ENCODE measurements at regions not wholly inside any gene's neighbourhood (a gene's known extent, or its start where the extent isn't known, plus 50 kb on each side); places are given as distances from the start of the nearest gene placed in this dataset.

DNA sequence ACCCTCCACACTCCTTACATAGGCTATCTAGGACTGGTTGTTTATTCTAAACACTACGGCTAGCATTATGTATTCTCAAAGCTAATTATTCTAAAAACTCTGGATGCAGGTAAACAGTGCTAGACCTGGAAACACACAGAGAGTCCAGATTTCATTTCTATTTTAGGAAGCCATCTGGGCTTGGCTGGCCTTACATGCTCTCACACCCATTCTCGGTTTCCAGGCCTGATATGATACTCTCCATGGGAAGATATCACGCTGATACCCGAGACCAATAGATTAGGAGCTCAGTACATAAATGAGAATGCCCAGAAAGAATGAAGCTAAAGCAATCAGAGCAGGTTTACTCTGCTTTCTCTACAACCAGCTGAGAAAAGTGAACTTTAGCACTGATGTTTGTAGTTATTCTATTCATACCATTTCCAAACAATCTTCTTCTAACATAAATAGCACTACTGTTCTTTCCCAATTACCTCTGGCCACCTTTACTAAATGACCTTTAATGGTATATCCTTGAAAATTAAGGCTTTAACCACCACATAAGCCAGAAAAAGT, 973.3 kb downstream of the PCDH18 start:
- DNase-seq (ENCODE audit: low spot score) (no peak), ATAC-seq (no peak)
- intact Hi-C loops (cut with DNase I) = no loop called here

- intact Hi-C loops (cut with DNase I) = no loop called here
- no peak for ATAC-seq
- no peak for DNase-seq (ENCODE audit: low spot score)
Measured at GRCh38 chr4:136557396-136557795, 974.9 kb downstream of the PCDH18 start.

- intact Hi-C loops (cut with DNase I) = no loop called here
- ATAC-seq = no peak
- no peak for DNase-seq (ENCODE audit: low spot score)
Measured at GRCh38 chr4:136554033-136554432, 978.3 kb downstream of the PCDH18 start.

GRCh38 chr4:136551753-136552152, 980.5 kb downstream of the PCDH18 start:
- intact Hi-C loops (cut with DNase I) = no loop called here
- DNase-seq (ENCODE audit: low spot score) = no peak
- ATAC-seq = no peak

GRCh38 chr4:136540747-136541146, 991.5 kb downstream of the PCDH18 start:
- DNase-seq (ENCODE audit: low spot score) = no peak
- no peak for ATAC-seq
- intact Hi-C loops (cut with DNase I) = no loop called here

- intact Hi-C loops (cut with DNase I) = no loop called here
- DNase-seq (ENCODE audit: low spot score) = no peak
- no peak for ATAC-seq
Measured at GRCh38 chr4:136528131-136528530, 1004.2 kb downstream of the PCDH18 start.

GRCh38 chr4:136526517-136526916, 1005.8 kb downstream of the PCDH18 start:
- intact Hi-C loops (cut with DNase I) = no loop called here
- DNase-seq (ENCODE audit: low spot score) (no peak), ATAC-seq (no peak)

DNA sequence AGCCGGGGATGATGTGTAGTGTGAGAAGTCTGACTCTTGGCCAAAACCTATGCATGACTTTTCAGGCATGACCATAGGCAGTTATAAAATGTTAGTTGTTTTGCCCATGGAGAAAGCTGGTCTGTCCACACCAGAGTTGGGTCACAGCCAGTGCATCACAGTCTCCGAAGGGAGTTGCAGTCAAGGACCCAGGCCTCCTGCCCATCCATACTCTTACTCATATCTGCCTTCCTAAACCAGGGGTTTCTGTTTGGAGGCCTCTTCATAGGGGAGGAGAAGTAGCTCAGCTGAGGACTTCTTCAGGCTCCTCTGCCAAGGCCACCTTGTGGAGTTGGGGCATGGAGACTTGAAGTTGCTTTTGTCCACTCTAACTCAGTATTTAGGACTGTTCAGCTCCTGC, 1008.3 kb downstream of the PCDH18 start:
- ATAC-seq = peak; percentile 49
- DNase-seq (ENCODE audit: low spot score) = no peak

GRCh38 chr4:136516371-136516770, 1015.9 kb downstream of the PCDH18 start:
- ATAC-seq = no peak
- intact Hi-C loops (cut with DNase I) = no loop called here
- no peak for DNase-seq (ENCODE audit: low spot score)

More for the DNA sequence above, 1008.3 kb downstream of the PCDH18 start:
- intact Hi-C loops (cut with DNase I) = no loop called here

- intact Hi-C loops (cut with DNase I) = no loop called here
- ATAC-seq (no peak), DNase-seq (ENCODE audit: low spot score) (no peak)
Measured at GRCh38 chr4:136505020-136505419, 1027.3 kb downstream of the PCDH18 start.

DNA sequence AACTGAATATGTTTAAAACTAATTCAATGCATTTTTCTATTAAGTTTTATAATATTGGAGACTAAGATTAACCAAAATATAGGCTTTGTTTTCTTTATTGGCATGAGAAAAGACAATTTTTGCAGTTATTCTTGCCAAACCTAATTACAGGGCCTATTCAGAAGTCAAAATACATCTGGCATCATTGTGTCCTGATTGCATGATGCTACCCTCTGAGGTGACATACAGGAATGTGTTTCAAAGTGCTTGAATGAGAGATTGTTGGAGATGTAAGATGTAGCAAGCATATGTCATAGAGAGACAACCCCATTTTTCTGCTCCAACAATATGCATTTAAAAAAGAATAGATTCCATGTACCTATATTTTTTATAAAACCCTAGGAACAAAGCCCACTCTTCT, 1036.4 kb downstream of the PCDH18 start:
- no peak for DNase-seq (ENCODE audit: low spot score)
- intact Hi-C loops (cut with DNase I) = no loop called here
- ATAC-seq = no peak

DNA sequence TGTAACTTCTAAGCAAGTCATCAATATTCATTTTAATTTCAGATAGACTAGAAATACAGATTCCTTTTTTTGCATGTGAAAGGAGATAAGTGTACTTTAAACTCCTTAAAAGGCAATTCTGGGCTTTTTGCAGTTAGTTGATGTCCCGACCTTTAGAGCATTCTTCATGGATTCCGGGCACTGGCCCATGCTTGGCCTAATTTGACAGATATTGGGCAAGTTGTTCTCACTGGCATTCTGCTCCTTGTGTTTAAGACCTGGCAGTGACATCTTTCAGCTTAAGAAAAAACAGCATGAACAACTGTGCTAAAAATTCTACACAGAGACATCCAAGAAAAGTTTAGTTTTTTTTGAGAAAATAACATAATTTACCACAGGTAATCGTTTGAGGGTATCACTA, 1037.2 kb downstream of the PCDH18 start:
- ATAC-seq (no peak), DNase-seq (ENCODE audit: low spot score) (no peak)
- intact Hi-C loops (cut with DNase I) = no loop called here

DNA sequence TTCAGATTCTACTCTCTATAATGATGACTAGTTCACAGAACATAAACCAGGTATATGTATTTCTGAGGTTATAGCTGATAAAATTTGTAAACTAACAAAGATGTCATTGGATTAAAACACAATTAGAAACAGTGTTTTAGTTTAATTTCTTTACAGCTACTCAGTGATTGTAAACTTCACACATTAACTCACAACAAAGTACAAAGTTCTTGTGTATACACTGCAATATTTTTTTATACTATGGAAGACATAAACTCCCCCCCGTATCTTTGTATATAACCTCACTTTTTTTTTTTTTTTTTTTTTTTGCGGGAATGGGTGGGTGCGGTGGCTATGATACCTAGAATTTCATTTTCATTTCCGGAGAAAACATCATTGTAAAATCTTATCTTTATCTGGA, 1043.2 kb downstream of the PCDH18 start:
- ATAC-seq (no peak), DNase-seq (ENCODE audit: low spot score) (no peak)
- intact Hi-C loops (cut with DNase I) = no loop called here

DNA sequence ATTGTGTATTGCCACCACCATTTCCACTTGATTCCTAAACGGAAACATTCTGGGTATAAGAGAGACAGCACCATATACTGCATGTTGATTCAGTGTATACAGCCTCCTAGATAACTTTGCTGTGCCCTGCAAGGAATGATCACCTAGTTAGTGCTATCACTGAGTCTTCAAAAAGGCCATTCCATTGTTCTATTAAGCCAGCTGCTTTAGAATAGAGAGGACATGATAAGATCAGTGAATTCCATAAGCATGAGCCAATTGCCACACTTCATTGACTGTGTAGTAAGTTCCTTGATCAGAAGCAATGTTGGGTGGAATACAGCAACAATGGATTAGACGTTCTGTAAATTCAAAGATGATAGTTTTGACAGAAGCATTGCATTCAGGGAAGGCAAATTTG, 1047.3 kb downstream of the PCDH18 start:
- no peak for DNase-seq (ENCODE audit: low spot score)
- intact Hi-C loops (cut with DNase I) = no loop called here
- no peak for ATAC-seq

- intact Hi-C loops (cut with DNase I) = no loop called here
- DNase-seq (ENCODE audit: low spot score) (no peak), ATAC-seq (no peak)
Measured at GRCh38 chr4:136476753-136477152, 1055.5 kb downstream of the PCDH18 start.

GRCh38 chr4:136471051-136471450, 1061.2 kb downstream of the PCDH18 start:
- ATAC-seq = no peak

DNA sequence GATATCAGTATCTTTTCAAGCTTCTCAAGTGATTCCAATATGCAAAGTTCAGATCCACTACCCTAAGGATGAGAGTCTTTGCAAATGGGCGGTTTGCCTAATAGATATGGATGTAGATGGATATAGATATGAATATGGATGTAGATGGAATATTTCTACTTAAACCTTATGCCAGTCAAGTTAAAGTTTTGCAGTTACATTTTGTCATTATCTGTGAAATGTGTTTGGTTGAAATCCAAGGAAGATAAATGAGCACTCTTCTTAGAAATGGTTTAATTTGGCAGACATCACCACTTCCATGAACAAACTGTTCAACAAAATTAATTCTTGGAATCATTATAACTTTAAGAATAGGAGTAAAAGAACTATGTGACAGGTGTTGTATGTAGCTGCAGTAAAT, 1066.6 kb downstream of the PCDH18 start:
- intact Hi-C loops (cut with DNase I) = no loop called here
- no peak for DNase-seq (ENCODE audit: low spot score)
- no peak for ATAC-seq

More at GRCh38 chr4:136471051-136471450, 1061.2 kb downstream of the PCDH18 start:
- no peak for DNase-seq (ENCODE audit: low spot score)
- intact Hi-C loops (cut with DNase I) = no loop called here

- DNase-seq (ENCODE audit: low spot score) (no peak), ATAC-seq (no peak)
- intact Hi-C loops (cut with DNase I) = no loop called here
Measured at GRCh38 chr4:136463941-136464340, 1068.4 kb downstream of the PCDH18 start.

DNA sequence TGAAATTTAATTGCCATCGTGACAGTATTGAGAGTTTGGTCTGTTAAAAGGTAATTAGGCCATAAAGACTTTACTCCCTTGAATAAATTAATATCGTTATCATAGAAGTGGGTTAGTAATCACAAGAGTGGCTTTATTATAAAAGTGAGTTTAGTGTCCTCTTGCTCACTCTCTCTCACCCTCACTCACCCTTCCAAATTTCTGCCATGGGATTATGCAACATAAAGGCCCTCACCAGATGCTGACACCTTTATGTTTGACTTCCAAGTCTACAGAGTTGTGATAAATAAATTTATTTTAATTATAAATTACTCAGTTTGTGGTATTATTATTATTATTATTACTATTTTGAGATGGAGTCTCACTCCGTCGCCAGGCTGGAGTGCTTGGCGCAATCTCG, 1070.8 kb downstream of the PCDH18 start:
- DNase-seq (ENCODE audit: low spot score) = no peak
- no peak for ATAC-seq
- intact Hi-C loops (cut with DNase I) = no loop called here

DNA sequence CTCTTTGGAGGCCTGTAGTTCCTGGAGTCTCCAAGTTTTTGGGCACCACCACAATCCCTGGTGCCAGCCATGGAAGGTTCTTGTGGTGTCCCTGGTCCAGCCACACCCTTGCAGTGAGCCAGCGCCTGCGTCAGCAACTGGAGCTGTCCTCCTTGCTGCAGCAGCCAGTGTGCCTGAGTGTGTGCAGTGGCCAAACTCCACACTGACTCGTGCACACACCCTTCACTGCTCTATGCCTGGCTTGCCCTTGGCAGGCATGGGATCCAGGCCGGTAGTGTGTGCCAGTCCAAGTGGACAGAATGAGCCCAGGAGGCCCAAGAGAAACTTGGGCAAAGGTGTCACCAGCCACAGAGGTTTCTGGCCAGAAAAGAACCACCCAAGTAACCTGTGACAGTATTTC, 1074.0 kb downstream of the PCDH18 start:
- intact Hi-C loops (cut with DNase I) = no loop called here
- no peak for ATAC-seq
- DNase-seq (ENCODE audit: low spot score) = no peak

- ATAC-seq = no peak
- intact Hi-C loops (cut with DNase I) = no loop called here
- no peak for DNase-seq (ENCODE audit: low spot score)
Measured at GRCh38 chr4:136457577-136457976, 1074.7 kb downstream of the PCDH18 start.

- DNase-seq (ENCODE audit: low spot score) (no peak), ATAC-seq (no peak)
- intact Hi-C loops (cut with DNase I) = no loop called here
Measured at GRCh38 chr4:136457004-136457403, 1075.3 kb downstream of the PCDH18 start.

All from sciatic nerve (tissue), 2 donors.